ENCODE measurements at regions not wholly inside any gene's neighbourhood (a gene's known extent, or its start where the extent isn't known, plus 50 kb on each side); places are given as distances from the start of the nearest gene placed in this dataset.

- no peaks in the 10 kb centered on the region for H3K79me1 ChIP-seq (ENCODE audit: low read depth, low read length)
- 87% methylated on average over 6 of the region's 6 CpGs; no CpG with 5 or more reads in 1 of the 2 experiments for WGBS, 2 experiments (ENCODE audit: extremely low coverage in 1 of 2, insufficient coverage in 1 of 2, insufficient read length in 1 of 2, insufficient replicate concordance in 2 of 2, low coverage in 1 of 2, low lambda C conversion rate in 2 of 2, missing lambda C conversion rate in 1 of 2)
- H4K8ac ChIP-seq (ENCODE audit: extremely low read depth, insufficient read depth, low read length), result no peak overlapping the region
- no peak overlapping the region for H3K14ac ChIP-seq (ENCODE audit: insufficient read length)
- H3K4me3 ChIP-seq (ENCODE audit: extremely low read depth in 1 of 4, insufficient read depth in 2 of 4, low read depth in 3 of 4, low read length in 4 of 4), result no peak overlapping the region
- H3K9me3 ChIP-seq (ENCODE audit: insufficient read depth in 2 of 2, low read depth in 1 of 2, low read length in 1 of 2), result no peaks in the 10 kb centered on the region
- H3K27ac ChIP-seq (ENCODE audit: low read depth, low read length), result no peak overlapping the region
- ChIA-PET CTCF (ENCODE audit: partially characterized antibody) (interaction anchor here (1.6 kb wide), 1 partner anchor 16 kb away, joined by 5 read pairs; no protein-coding TSS in a partner anchor), POLR2A (ENCODE audit: partially characterized antibody) (no interaction called here)
- no peak overlapping the region for H2AK5ac ChIP-seq (ENCODE audit: low read depth, low read length)
- no peak overlapping the region for H4K5ac ChIP-seq (ENCODE audit: insufficient read length, low read depth, low read length)
- no peak for FAIRE-seq
- H3K4me1 ChIP-seq (replicated peaks in 1 of 4; ENCODE audit: control insufficient read depth in 3 of 4, insufficient read depth in 4 of 4, low read length in 3 of 4), result no peaks in the 10 kb centered on the region
- H3K23me2 ChIP-seq (ENCODE audit: low read depth, low read length), result no peaks in the 10 kb centered on the region
- no peak overlapping the region for H3K56ac ChIP-seq (replicated peaks; ENCODE audit: insufficient read length, low read depth, low read length)
- no peak overlapping the region for H3K4ac ChIP-seq (replicated peaks; ENCODE audit: insufficient read length, low read depth, low read length)
- H2AFZ ChIP-seq (ENCODE audit: low read length), result no peak overlapping the region
- H3K27me3 ChIP-seq (replicated peaks in 1 of 4; ENCODE audit: control insufficient read depth in 3 of 4, extremely low read depth in 1 of 4, insufficient read depth in 3 of 4, low read length in 3 of 4), result peaks cover 0 to 2% (median 0%) of the 10 kb centered on the region in 4 experiments; a peak in 1 of 7 replicates
- H3K36me3 ChIP-seq (ENCODE audit: control insufficient read depth in 2 of 4, insufficient read depth in 4 of 4, low read length in 3 of 4), result no peaks in the 10 kb centered on the region
- H4K91ac ChIP-seq (replicated peaks; ENCODE audit: insufficient read length, low read length), result no peak overlapping the region
- no peak overlapping the region for H2BK5ac ChIP-seq (ENCODE audit: low read depth, low read length)
- H3K23ac ChIP-seq (ENCODE audit: insufficient read length), result no peak overlapping the region
- H2BK15ac ChIP-seq (ENCODE audit: low read length), result no peak overlapping the region
- H3K18ac ChIP-seq (ENCODE audit: extremely low read depth, low read length), result no peak overlapping the region
- no peak overlapping the region for H3K4me2 ChIP-seq (ENCODE audit: insufficient read depth in 1 of 2, low read depth in 2 of 2, low read length in 2 of 2)
- no peak overlapping the region for H3K9ac ChIP-seq (replicated peaks in 1 of 4; ENCODE audit: extremely low read depth in 1 of 4, low read depth in 3 of 4, low read length in 3 of 4)
- no peaks in the 10 kb centered on the region for H4K20me1 ChIP-seq (replicated peaks in 1 of 2; ENCODE audit: control insufficient read depth in 1 of 2, insufficient read depth in 2 of 2, low read length in 2 of 2)
- H2BK12ac ChIP-seq (ENCODE audit: low read depth, low read length), result no peak overlapping the region
- no peak for DNase-seq (ENCODE audit: low read depth in 1 of 2, low spot score in 2 of 2)
- H2BK20ac ChIP-seq (ENCODE audit: low read length), result no peak overlapping the region
- no peak overlapping the region for H2BK120ac ChIP-seq (replicated peaks; ENCODE audit: low read depth, low read length)
- H3K79me2 ChIP-seq (ENCODE audit: control insufficient read depth in 1 of 2, insufficient read depth in 2 of 2, low read length in 2 of 2), result no peaks in the 10 kb centered on the region
- no peak for TF ChIP-seq CHD1 (IDR thresholded peaks at IDR 0.05; ENCODE audit: low read depth, low read length)
Observed at GRCh38 chr3:66747261-66747660, 246.4 kb upstream of the LRIG1 start.

Measured in H1 (cell line).